IMR-90 (cell line): ENCODE measurements at regions not wholly inside any gene's neighbourhood (a gene's known extent, or its start where the extent isn't known, plus 50 kb on each side); places are given as distances from the start of the nearest gene placed in this dataset.

Experiments used
- ATAC-seq: fragments of 200-7000 bp; cut with Tn5 transposase; 2 replicates; pipeline ENCODE4 v1.9.1; 2020; ENCODE audit warnings: low read depth, mild to moderate bottlenecking, moderate library complexity
- BruUV-seq: library from RNA; stranded (reverse); fragments of 400-500 nt; replicated peaks from 2 replicates; lab custom pipeline; 2021; lab: Mats Ljungman, UMichigan
- CTCF ChIA-PET: fragments of 300-600 bp; formaldehyde crosslinking; extraction: SDS; loops from one replicate; lab custom pipeline; 2021; ENCODE audit warnings: antibody characterized with exemption; lab: Yijun Ruan, JAX
- POLR2A ChIA-PET: fragments of 300-600 bp; sonication (Branson Sonifier 250); formaldehyde crosslinking; loops from one replicate; lab custom pipeline; 2022; ENCODE audit warnings: antibody characterized with exemption; ENCODE audit not compliant: unreplicated experiment; lab: Charles Lee
- DNase-seq: peaks from one replicate; pipeline ENCODE4 v3.0.0; 2013
- H2AFZ ChIP-seq: replicated peaks from 2 replicates; pipeline ENCODE3; 2013; ENCODE audit warnings: low read length, mild to moderate bottlenecking; ENCODE audit not compliant: poor library complexity
- H2AK5ac ChIP-seq: 2 replicates; pipeline ENCODE4 v1.6.1; 2013; ENCODE audit warnings: low read depth, low read length, inconsistent platforms
- H2AK9ac ChIP-seq: replicated peaks from 2 replicates; pipeline ENCODE3; 2013; ENCODE audit warnings: mild to moderate bottlenecking, low read depth, low read length, moderate library complexity; ENCODE audit not compliant: poor library complexity
- H2BK120ac ChIP-seq: 2 replicates; pipeline ENCODE4 v1.6.1; 2013; ENCODE audit warnings: low read depth, low read length, inconsistent platforms
- H2BK15ac ChIP-seq: 3 replicates; pipeline ENCODE4 v1.6.1; 2013; ENCODE audit warnings: low read depth, low read length, inconsistent platforms
- H2BK20ac ChIP-seq: 2 replicates; pipeline ENCODE4 v1.6.1; 2013; ENCODE audit warnings: low read depth, mild to moderate bottlenecking, inconsistent platforms, low read length, moderate library complexity
- H2BK5ac ChIP-seq: 2 replicates; pipeline ENCODE4 v1.6.1; 2013; ENCODE audit warnings: mild to moderate bottlenecking, low read depth, low read length, inconsistent platforms; ENCODE audit not compliant: poor library complexity, severe bottlenecking
- H3K14ac ChIP-seq: replicated peaks from 2 replicates; pipeline ENCODE4 v1.6.1; 2013; ENCODE audit warnings: low read depth, low read length, inconsistent platforms
- H3K18ac ChIP-seq: 2 replicates; pipeline ENCODE4 v1.6.1; 2013; ENCODE audit warnings: low read depth, low read length, control low read depth
- H3K23ac ChIP-seq: 2 replicates; pipeline ENCODE4 v1.6.1; 2013; ENCODE audit warnings: low read depth, low read length, inconsistent platforms
- H3K27ac ChIP-seq: 2 replicates; pipeline ENCODE4 v1.5.1; 2013; ENCODE audit warnings: mild to moderate bottlenecking, control low read depth, low read length; ENCODE audit not compliant: insufficient read depth
- H3K27me3 ChIP-seq: 2 replicates; pipeline ENCODE4 v1.6.1; 2013; ENCODE audit warnings: low read length; ENCODE audit not compliant: control insufficient read depth, insufficient read depth
- H3K36me3 ChIP-seq: 2 replicates; pipeline ENCODE4 v1.6.1; 2013; ENCODE audit warnings: low read length, mixed read lengths; ENCODE audit not compliant: control insufficient read depth, insufficient read depth
- H3K4ac ChIP-seq: 2 replicates; pipeline ENCODE4 v1.6.1; 2013; ENCODE audit warnings: low read depth, low read length, inconsistent platforms
- H3K4me1 ChIP-seq: 2 replicates; pipeline ENCODE4 v1.6.1; 2013; ENCODE audit warnings: low read length, mixed read lengths; ENCODE audit not compliant: control insufficient read depth, insufficient read depth
- H3K4me2 ChIP-seq: 2 replicates; pipeline ENCODE4 v1.6.1; 2013; ENCODE audit warnings: low read depth, mild to moderate bottlenecking, control low read depth, low read length, moderate library complexity
- H3K4me3 ChIP-seq: 2 replicates; pipeline ENCODE4 v1.5.1; 2013; ENCODE audit warnings: low read depth, mild to moderate bottlenecking, control low read depth, low read length, moderate library complexity; ENCODE audit not compliant: insufficient read depth
- H3K56ac ChIP-seq: 2 replicates; pipeline ENCODE4 v1.6.1; 2013; ENCODE audit warnings: low read length, inconsistent platforms; ENCODE audit not compliant: insufficient read depth; ENCODE audit errors: extremely low read depth
- H3K79me1 ChIP-seq, 2 experiments: 2 replicates each; pipeline ENCODE4 v1.6.1; 2013; ENCODE audit warnings: low read length in 2 of 2, inconsistent platforms in 1 of 2, low read depth in 1 of 2
- H3K9ac ChIP-seq: 2 replicates; pipeline ENCODE4 v1.6.1; 2013; ENCODE audit warnings: low read depth, low read length, control low read depth
- H3K9me1 ChIP-seq: 2 replicates; pipeline ENCODE4 v1.6.1; 2013; ENCODE audit warnings: low read length, inconsistent platforms; ENCODE audit not compliant: insufficient read depth
- H3K9me3 ChIP-seq: 2 replicates; pipeline ENCODE4 v1.6.1; 2013; ENCODE audit warnings: low read length; ENCODE audit not compliant: control insufficient read depth, insufficient read depth
- H4K20me1 ChIP-seq: 2 replicates; pipeline ENCODE4 v1.6.1; 2013; ENCODE audit warnings: low read length, inconsistent platforms; ENCODE audit not compliant: insufficient read depth
- H4K5ac ChIP-seq: 2 replicates; pipeline ENCODE4 v1.6.1; 2013; ENCODE audit warnings: mild to moderate bottlenecking, low read depth, low read length, control low read depth
- H4K8ac ChIP-seq, 2 experiments: 2 replicates each; pipeline ENCODE4 v1.6.1; 2013; ENCODE audit warnings: low read depth in 2 of 2, low read length in 2 of 2, control low read depth in 1 of 2, inconsistent platforms in 1 of 2
- H4K91ac ChIP-seq: 2 replicates; pipeline ENCODE4 v1.6.1; 2013; ENCODE audit warnings: low read depth, low read length, inconsistent platforms; ENCODE audit not compliant: insufficient read depth
- BHLHE40 ChIP-seq: fragments of 150-350 bp; IDR thresholded peaks from 2 replicates; pipeline ENCODE4 v1.6.1; 2016; ENCODE audit warnings: mild to moderate bottlenecking, low read depth, low read length
- FOS ChIP-seq: fragments of 150-350 bp; IDR thresholded peaks from 2 replicates; pipeline ENCODE4 v1.6.1; 2016; ENCODE audit warnings: low read depth, low read length
- MAFK ChIP-seq: IDR thresholded peaks from 2 replicates; pipeline ENCODE4 v1.6.1; 2012; ENCODE audit warnings: low read depth, low read length, improper control_type of control experiment
- MXI1 ChIP-seq: IDR thresholded peaks from 2 replicates; pipeline ENCODE4 v1.6.1; 2012; ENCODE audit warnings: low read depth, mild to moderate bottlenecking, low read length, moderate library complexity, borderline replicate concordance
- SMC3 ChIP-seq: fragments of 150-350 bp; IDR thresholded peaks from 2 replicates; pipeline ENCODE4 v1.6.1; 2016; ENCODE audit warnings: low read depth, mild to moderate bottlenecking, antibody characterized with exemption, low read length, moderate library complexity
- WGBS, 2 experiments: methylation state at CpG; one replicate each; pipeline versions ENCODE4 v1.1.5 to v1.1.7; 2013; ENCODE audit warnings: missing lambda C conversion rate in 2 of 2; ENCODE audit not compliant: insufficient read length in 1 of 2; ENCODE audit errors: extremely low coverage in 2 of 2; 5-methylcytosine and 5-hydroxymethylcytosine counted together
- dilution Hi-C: fragments of 300-500 bp; cut with HindIII; formaldehyde crosslinking; loops from one replicate; pipeline ENCODE4 v1.14.3; 2018; ENCODE audit warnings: low sequenced_read_pairs; ENCODE audit not compliant: unreplicated experiment
- in situ Hi-C: fragments of 300-500 bp; cut with MboI; formaldehyde crosslinking; loops from 3 replicates; pipeline ENCODE4 v1.14.3; 2019; ENCODE audit warnings: low sequenced_read_pairs, inconsistent platforms, mixed read lengths
- intact Hi-C: fragments of 100-400 bp; cut with micrococcal nuclease; formaldehyde crosslinking; loops from 2 replicates; pipeline ENCODE4 v1.10.0; 2022

- no CpG with 5 or more reads among the region's 5 CpGs for WGBS, 2 experiments
- H3K9ac ChIP-seq, result no peak overlapping the region
- H3K4me2 ChIP-seq, result no peak overlapping the region
- H3K4me1 ChIP-seq, result no peaks in the 10 kb centered on the region
- H3K9me3 ChIP-seq, result no peaks in the 10 kb centered on the region
- DNase-seq, result no peak
- no peak overlapping the region for H3K27ac ChIP-seq
- H3K18ac ChIP-seq, result no peak overlapping the region
- in situ Hi-C loops (no loop called here), intact Hi-C loops (no loop called here), dilution Hi-C loops (no loop called here)
- H3K36me3 ChIP-seq, result no peaks in the 10 kb centered on the region
- no peak overlapping the region for H2BK5ac ChIP-seq
- H3K14ac ChIP-seq, result no peak overlapping the region
- ATAC-seq, result no peak
- CTCF ChIA-PET, result interaction anchor here (1.5 kb wide), 1 partner anchor 14 kb away, joined by 7 read pairs; no protein-coding TSS in a partner anchor
- POLR2A ChIA-PET, result no interaction called here
- H3K4ac ChIP-seq, result no peak overlapping the region
- no peak overlapping the region for H3K4me3 ChIP-seq
- no peak overlapping the region for H2AK9ac ChIP-seq
- H2AK5ac ChIP-seq, result no peak overlapping the region
- no peak overlapping the region for H2BK20ac ChIP-seq
- H4K8ac ChIP-seq, result no peak overlapping the region
- TF ChIP-seq MXI1 (no peak), BHLHE40 (no peak), FOS (no peak), SMC3 (no peak), MAFK (no peak)
- BruUV-seq, result no TSS peak
- H4K20me1 ChIP-seq, result no peaks in the 10 kb centered on the region
- H2BK120ac ChIP-seq, result no peak overlapping the region
- no peak overlapping the region for H3K23ac ChIP-seq
- H3K79me1 ChIP-seq, result no peaks in the 10 kb centered on the region
- no peak overlapping the region for H2AFZ ChIP-seq
- H3K27me3 ChIP-seq, result no peaks in the 10 kb centered on the region
- no peaks in the 10 kb centered on the region for H3K9me1 ChIP-seq
- H4K91ac ChIP-seq, result no peak overlapping the region
- H2BK15ac ChIP-seq, result no peak overlapping the region
- no peak overlapping the region for H4K5ac ChIP-seq
- H3K56ac ChIP-seq, result no peak overlapping the region
Measured at GRCh38 chr2:82224301-82224940, 1919.9 kb upstream of the LRRTM1 start.
